HG03095 (cell line): ENCODE measurements at regions not wholly inside any gene's neighbourhood (a gene's known extent, or its start where the extent isn't known, plus 50 kb on each side); places are given as distances from the start of the nearest gene placed in this dataset.
"Not testable (repeated sequence)": the region's sequence is repeated elsewhere in the genome, so short reads cannot be mapped to it uniquely, and the experiment has no call there.

Experiments
- ATAC-seq: cut with Tn5 transposase; IDR thresholded peaks from one replicate; pipeline ENCODE4 v1.9.1; 2021; ENCODE audit warnings: moderate library complexity; ENCODE audit not compliant: unreplicated experiment

DNA sequence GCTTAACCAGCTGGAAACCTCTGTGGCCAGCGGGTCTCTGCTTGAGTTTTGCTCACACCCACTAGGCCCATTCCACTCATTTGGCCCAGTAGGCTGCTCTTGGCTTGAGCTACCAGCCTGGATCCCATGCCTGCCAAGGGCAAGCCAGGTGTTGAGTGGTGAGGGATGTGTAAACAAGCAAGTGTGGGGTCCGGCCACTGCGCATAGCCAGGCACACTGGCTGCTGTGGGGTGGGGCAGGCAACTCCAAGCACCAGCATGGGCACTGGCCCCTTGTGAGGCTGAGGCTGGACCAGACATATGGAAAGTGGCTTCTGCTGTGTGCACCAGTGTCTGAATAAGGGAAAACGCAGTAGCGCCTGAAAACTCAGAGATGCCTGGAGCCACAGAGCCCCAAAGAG lies 732.7 kb downstream of the NR4A2 start:
- no peak for ATAC-seq

DNA sequence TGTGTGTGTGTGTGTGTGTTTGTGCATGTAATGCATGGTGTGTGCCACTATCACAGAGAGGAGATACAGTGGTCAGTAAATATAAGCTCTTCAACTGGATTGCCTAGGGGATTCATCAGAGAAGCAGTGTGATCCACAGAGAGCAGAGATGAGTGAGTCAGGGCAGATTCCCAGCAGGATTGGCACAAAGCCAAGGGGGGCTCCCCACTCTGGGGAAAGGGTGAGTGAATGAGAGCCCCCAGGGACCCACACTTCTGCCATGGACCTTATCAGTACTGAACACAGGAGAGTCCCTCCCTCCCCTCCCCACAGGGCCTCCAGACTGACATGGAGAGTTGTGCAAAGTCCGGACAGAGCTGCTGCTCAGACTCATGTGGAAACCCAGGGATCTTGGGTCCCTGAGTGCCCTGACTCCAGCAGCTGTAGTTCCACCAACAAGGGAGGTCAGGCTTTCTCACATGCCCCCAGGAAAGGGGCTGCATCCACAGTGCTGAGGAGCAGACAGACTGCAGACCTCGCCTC lies 748.8 kb downstream of the NR4A2 start:
- ATAC-seq = no peak

- ATAC-seq = no peak
Observed at GRCh38 chr2:155574941-155575340, 757.6 kb downstream of the NR4A2 start.

- ATAC-seq = no peak
Observed at GRCh38 chr2:155547571-155547970, 785.0 kb downstream of the NR4A2 start.

- no peak for ATAC-seq
Observed at GRCh38 chr2:155546721-155547555, 785.6 kb downstream of the NR4A2 start.

GRCh38 chr2:155539028-155539427 lies 793.5 kb downstream of the NR4A2 start:
- ATAC-seq = not testable (repeated sequence)

GRCh38 chr2:155528034-155528433 lies 804.5 kb downstream of the NR4A2 start:
- no peak for ATAC-seq

GRCh38 chr2:155525199-155525598 lies 807.3 kb downstream of the NR4A2 start:
- ATAC-seq = no peak

- ATAC-seq = no peak
Observed at GRCh38 chr2:155519529-155520130, 812.9 kb downstream of the NR4A2 start.

DNA sequence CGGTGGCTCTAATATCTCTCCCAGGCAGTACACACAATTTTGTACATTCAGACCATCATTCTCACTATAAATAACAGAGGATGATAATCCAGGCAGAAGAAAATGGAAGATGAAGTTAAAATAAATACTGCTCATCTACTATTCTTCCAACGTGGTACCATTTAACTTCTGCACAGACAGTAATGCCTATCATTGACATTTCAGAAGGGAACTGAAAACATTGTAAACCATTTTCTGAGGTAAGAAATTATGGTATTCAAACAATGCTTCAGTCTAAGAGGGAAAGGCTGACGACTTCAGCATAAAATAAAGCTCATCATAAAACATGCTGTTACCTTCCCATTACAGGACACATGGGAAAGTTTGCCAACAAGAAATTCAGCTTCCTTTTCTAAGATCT lies 814.4 kb downstream of the NR4A2 start:
- ATAC-seq = no peak

- ATAC-seq = no peak
Observed at GRCh38 chr2:155517362-155517761, 815.2 kb downstream of the NR4A2 start.

DNA sequence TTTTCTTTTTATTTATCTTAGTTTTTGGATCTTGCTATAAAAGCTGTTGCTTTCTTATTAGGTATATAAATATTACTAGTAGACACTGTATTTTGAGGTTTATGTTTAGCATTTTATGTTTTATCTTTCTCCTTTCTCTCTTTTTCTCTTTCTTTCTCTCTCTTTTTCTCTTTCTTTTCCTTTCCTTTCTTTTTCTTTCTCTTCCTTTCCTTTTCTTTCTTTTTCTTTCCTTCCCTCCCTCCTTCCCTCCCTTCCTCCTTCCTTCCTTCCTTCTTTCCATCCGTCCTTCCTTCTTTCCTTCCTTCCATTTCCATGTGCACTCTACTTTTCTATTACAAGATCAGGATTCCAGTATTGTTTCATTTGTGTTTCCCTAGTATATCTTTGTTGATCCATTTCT lies 814.8 kb downstream of the KCNJ3 start:
- ATAC-seq = no peak

GRCh38 chr2:155502766-155503165 lies 804.3 kb downstream of the KCNJ3 start:
- ATAC-seq = no peak

DNA sequence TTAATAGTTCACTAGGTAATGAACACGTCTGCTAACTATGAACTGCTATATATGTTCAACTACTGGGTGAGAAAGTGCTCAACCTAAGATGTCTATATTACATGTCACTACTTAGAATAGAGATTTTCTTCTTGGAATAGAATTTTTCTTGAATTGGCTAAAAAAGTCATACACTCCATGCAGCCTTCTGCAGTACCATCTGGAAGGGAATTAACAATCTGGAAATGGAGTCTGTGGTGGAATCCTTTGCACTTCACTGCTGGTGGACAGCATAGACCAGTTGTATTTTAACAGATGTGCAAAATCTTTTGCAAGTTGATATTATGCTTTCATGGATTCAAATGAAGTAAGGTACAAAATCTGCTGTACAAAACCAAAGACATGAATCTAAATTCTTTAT lies 799.6 kb downstream of the KCNJ3 start:
- ATAC-seq = no peak

DNA sequence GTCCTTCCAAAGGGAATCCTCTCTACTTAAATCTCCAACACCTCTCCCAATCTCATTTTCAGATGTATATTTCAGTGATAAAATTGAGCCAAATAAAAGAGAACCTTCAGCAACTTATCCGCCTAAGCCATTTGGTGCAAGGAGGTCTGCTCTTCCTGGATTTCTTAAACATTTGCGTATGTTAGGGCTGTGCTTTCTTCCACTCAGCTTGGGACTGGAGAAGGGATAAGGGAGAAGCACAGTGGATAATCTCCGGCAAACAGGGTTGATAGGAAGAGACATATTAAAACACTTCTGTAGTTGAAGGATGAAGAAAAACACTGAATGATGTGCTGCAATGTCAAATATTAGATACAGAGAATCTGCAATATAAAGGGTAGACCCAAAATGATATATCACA lies 796.2 kb downstream of the KCNJ3 start:
- ATAC-seq = no peak

- no peak for ATAC-seq
Observed at GRCh38 chr2:155485141-155485842, 786.8 kb downstream of the KCNJ3 start.

DNA sequence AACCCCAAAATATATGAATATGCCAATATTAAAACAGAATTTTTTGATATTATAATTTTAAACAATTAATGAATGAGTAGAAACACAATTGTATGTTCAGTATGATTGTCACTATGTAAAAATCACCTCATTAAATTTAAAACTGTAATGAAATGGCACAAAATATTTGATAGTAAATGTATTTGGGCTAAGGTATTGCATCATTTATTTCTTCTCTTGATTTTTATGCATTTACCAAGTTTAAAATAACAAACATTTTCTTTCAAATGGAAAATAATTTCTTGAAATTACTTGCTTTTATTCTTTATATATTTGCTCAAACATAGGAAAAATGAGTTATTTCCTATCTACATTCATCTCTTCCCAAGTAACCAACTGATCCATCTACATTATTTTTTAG lies 782.6 kb downstream of the KCNJ3 start:
- ATAC-seq = no peak

DNA sequence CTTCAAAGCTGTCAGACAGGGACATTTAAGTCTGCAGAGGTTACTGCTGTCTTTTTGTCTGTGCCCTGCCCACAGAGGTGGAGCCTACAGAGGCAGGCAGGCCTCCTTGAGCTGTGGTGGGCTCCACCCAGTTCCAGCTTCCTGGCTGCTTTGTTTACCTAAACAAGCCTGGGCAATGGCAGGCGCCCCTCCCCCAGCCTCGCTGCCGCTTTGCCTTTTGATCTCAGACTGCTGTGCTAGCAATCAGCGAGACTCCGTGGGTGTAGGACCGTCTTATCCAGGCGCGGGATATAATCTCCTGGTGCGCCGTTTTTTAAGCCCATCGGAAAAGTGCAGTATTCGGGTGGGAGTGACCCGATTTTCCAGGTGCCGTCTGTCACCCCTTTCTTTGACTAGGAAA lies 773.5 kb downstream of the KCNJ3 start:
- ATAC-seq = not testable (repeated sequence)

- no peak for ATAC-seq
Observed at GRCh38 chr2:155456222-155456621, 757.7 kb downstream of the KCNJ3 start.

DNA sequence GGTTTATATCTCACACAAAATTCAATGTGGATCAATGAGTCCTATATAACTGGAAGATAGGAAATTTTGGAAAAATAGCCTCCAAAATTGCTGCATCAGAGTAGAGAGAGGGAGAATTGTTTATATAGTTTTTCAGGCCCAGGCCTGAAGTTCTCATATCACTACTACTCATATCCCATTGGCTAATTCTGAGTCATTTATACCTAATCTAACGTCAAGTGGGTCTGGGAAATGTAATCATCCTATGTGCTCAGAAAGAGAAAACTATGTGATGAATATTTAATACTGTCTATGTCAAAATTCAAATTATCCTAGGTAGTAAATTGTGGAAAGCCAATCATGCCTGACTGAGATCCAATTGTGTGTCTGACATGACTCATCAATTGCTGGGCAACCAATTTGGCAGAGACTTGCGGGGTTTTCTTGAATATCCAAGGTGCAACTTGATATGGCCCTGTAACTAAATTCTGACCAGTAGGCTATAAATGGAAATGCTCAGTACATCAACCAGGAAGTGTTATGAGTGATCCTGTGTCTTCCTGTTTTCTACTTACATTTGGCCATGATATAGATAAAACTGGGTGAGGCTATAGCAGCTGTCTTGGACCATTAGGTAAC lies 744.4 kb downstream of the KCNJ3 start:
- ATAC-seq = no peak

DNA sequence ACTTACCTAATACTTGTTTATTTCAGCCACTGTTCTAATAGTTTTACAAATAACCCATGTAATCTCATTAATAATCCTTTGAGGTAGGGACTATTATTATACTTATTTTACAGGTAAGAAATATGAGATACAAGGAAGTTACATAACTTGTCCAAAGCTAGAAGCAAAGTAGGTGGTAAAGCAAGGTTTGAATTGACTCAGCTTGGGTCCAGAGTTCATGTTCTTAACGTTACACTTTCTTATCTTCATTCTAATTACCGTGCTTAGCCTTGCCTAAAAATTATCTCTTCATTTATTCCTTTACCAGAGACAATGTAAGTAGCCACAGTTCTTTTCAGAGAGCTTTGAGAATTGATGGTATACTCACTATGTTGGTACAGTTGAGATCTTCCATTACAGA lies 743.6 kb downstream of the KCNJ3 start:
- ATAC-seq = no peak
